ENCODE measurements at regions not wholly inside any gene's neighbourhood (a gene's known extent, or its start where the extent isn't known, plus 50 kb on each side); places are given as distances from the start of the nearest gene placed in this dataset.

- no peak for DNase-seq (ENCODE audit: low spot score)
These were observed 1334.4 kb upstream of the FLRT2 start for GRCh38 chr14:84195514-84195913.

- no peak for DNase-seq (ENCODE audit: low spot score)
These were observed 1332.2 kb upstream of the FLRT2 start for GRCh38 chr14:84197704-84198103.

GRCh38 chr14:84202486-84202885 lies 1327.5 kb upstream of the FLRT2 start:
- no peak for DNase-seq (ENCODE audit: low spot score)

- DNase-seq (ENCODE audit: low spot score), result no peak
These were observed 1326.0 kb upstream of the FLRT2 start for GRCh38 chr14:84203896-84204295.

- DNase-seq (ENCODE audit: low spot score), result no peak
These were observed 1321.5 kb upstream of the FLRT2 start for GRCh38 chr14:84208451-84208850.

- no peak for DNase-seq (ENCODE audit: low spot score)
These were observed 1320.9 kb upstream of the FLRT2 start for GRCh38 chr14:84209031-84209430.

GRCh38 chr14:84217066-84217465 lies 1312.9 kb upstream of the FLRT2 start:
- no peak for DNase-seq (ENCODE audit: low spot score)

- DNase-seq (ENCODE audit: low spot score), result no peak
These were observed 1304.7 kb upstream of the FLRT2 start for GRCh38 chr14:84225268-84225667.

GRCh38 chr14:84228702-84229101 lies 1301.2 kb upstream of the FLRT2 start:
- no peak for DNase-seq (ENCODE audit: low spot score)

- DNase-seq (ENCODE audit: low spot score), result no peak
These were observed 1295.7 kb upstream of the FLRT2 start for GRCh38 chr14:84234281-84234680.

GRCh38 chr14:84236290-84236689 lies 1293.7 kb upstream of the FLRT2 start:
- no peak for DNase-seq (ENCODE audit: low spot score)

GRCh38 chr14:84237881-84238280 lies 1292.1 kb upstream of the FLRT2 start:
- DNase-seq (ENCODE audit: low spot score), result no peak

GRCh38 chr14:84247693-84248092 lies 1282.3 kb upstream of the FLRT2 start:
- no peak for DNase-seq (ENCODE audit: low spot score)

GRCh38 chr14:84250893-84251292 lies 1279.1 kb upstream of the FLRT2 start:
- no peak for DNase-seq (ENCODE audit: low spot score)

GRCh38 chr14:84251411-84252115 lies 1278.4 kb upstream of the FLRT2 start:
- DNase-seq (ENCODE audit: low spot score), result no peak

- no peak for DNase-seq (ENCODE audit: low spot score)
These were observed 1277.2 kb upstream of the FLRT2 start for GRCh38 chr14:84252706-84253105.

GRCh38 chr14:84253326-84253725 lies 1276.6 kb upstream of the FLRT2 start:
- DNase-seq (ENCODE audit: low spot score), result no peak

GRCh38 chr14:84254290-84254689 lies 1275.7 kb upstream of the FLRT2 start:
- DNase-seq (ENCODE audit: low spot score), result no peak

- no peak for DNase-seq (ENCODE audit: low spot score)
These were observed 1267.0 kb upstream of the FLRT2 start for GRCh38 chr14:84262932-84263331.

GRCh38 chr14:84272290-84272721 lies 1257.6 kb upstream of the FLRT2 start:
- DNase-seq (ENCODE audit: low spot score), result no peak

GRCh38 chr14:84273181-84273580 lies 1256.8 kb upstream of the FLRT2 start:
- no peak for DNase-seq (ENCODE audit: low spot score)

GRCh38 chr14:84282618-84283017 lies 1247.3 kb upstream of the FLRT2 start:
- DNase-seq (ENCODE audit: low spot score), result no peak

GRCh38 chr14:84288781-84289180 lies 1241.2 kb upstream of the FLRT2 start:
- DNase-seq (ENCODE audit: low spot score), result no peak

GRCh38 chr14:84298663-84299195 lies 1231.2 kb upstream of the FLRT2 start:
- no peak for DNase-seq (ENCODE audit: low spot score)

Data from hematopoietic multipotent progenitor cell treated with erythropoietin and hydrocortisone succinate and interleukin-3 and kit ligand, for 15 days (in vitro differentiated cells).